HG03558 (cell line): ENCODE measurements at regions not wholly inside any gene's neighbourhood (a gene's known extent, or its start where the extent isn't known, plus 50 kb on each side); places are given as distances from the start of the nearest gene placed in this dataset.

Experiments
- ATAC-seq: cut with Tn5 transposase; IDR thresholded peaks from one replicate; pipeline ENCODE4 v1.9.1; 2021; ENCODE audit warnings: moderate number of reproducible peaks; ENCODE audit not compliant: unreplicated experiment; ENCODE audit errors: extremely low read depth

DNA sequence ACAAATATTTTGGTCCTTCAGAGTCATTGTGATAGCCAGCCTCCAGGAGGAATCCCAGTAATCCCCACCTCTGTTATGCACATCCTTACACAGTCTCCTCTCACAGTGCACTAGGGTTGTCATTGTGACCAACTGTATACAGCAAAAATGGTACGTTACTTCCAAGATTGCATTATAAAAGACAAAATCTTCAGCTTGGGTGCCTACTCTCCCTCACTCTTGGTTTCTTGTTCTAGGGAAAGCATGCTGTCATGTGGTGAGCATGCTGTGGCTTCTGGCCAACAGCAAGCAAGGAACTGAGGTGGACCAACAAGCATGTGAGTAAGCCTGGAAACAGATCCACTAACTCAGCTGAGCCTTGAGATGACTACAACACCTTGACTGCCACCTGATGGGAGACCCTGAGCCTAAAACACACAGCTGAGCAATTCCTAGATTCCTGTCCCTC, 130.1 kb upstream of the DST start:
- ATAC-seq: no peak

DNA sequence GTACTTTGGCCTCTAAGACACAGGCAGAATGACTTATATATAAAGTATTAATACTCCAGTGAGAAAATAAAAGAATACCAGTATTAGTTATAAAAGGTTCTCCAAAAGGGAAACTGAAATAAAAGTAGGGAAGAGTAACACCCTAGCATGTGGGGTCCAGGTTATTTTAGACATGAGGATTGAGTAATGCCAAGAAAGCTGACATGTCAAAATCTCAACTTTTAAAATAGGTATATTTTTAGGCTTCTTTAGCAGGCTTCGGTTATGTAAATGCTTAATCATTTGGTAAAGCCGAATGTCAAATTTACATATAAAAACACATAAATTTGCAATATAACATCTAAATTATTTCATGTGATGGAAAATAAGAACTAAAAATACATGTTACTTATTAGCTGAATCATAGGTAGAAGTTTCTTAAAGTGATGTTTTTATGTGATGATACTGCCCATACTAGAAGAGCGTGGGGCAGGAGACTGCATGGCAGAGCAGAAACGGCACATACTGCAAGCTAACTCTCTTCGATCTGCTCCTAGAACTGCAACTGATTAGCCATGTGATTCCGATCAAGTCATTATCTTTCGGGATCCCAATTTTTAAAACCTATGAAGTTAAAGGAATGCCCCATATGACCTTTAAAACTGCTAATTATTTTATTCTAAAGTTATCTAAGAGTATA, 129.4 kb upstream of the DST start:
- ATAC-seq: no peak

DNA sequence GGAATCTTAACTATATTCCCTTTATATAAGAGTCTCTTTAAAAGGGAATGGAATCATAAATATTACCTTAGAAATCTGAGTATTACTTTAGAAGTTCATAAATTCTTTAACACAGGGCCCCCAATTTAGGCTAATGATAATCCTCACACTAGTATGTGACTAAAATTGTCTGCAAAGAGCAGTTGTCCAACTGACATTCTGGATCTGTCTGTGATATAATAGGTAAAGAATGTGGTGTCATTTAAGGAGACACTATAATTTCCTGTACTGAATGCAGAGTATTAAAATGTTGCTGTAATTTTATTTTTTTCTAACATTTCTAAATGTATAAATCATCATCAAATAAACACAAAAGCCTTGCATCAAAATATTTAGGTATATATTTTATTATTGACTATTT, 128.5 kb upstream of the DST start:
- ATAC-seq: no peak

DNA sequence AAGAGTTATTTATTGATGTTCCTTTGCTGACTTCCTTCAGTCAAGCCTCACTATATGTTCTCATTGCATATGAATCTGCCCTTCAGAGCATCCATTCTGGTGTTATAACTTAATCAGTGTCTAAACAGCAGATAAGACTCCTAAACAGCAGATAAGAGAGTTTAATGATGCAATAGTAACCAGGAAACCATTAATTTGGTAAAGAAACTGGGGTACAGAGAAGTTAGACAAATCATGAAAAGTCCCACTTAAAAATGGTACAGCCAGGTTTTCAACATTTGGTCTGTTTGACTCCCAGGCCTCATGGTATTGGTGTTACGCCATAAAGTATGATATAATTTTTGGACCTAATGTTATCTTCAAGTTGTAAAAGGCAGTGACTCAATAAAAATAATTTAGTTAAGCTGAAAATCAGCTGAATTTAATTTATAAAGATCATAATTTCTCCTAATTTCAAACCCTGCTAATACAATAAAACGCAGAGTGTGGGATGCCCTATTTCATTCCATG, 127.4 kb upstream of the DST start:
- ATAC-seq: no peak

DNA sequence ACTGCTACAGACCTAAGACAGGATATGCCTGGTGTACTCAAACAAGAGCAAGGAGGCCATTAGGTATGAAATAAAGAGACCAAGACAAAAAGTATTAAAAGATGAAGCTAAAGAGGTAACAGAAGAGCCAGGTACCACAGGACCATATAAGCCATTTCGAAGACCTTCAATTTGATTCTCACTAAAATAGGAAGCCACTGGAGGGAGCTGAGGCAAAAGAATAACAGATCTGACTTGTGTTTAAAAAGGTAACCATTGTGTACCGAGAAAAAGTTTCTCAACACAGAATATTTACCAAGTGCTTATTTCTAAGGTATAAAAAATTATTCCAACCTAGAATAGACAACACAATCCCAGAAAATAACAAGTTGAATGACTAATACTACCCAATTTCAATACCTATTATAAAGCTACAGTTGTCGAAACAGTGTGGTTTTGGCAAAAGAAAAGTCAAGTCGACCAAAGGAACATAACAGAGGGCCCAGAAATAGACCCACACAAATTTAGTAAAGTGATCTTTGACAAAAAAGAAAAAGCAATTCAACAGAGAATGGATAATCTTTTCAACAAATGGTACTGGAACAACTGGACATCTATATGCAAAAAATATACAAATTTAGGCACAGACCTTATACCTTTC, 125.3 kb upstream of the DST start:
- no peak for ATAC-seq

DNA sequence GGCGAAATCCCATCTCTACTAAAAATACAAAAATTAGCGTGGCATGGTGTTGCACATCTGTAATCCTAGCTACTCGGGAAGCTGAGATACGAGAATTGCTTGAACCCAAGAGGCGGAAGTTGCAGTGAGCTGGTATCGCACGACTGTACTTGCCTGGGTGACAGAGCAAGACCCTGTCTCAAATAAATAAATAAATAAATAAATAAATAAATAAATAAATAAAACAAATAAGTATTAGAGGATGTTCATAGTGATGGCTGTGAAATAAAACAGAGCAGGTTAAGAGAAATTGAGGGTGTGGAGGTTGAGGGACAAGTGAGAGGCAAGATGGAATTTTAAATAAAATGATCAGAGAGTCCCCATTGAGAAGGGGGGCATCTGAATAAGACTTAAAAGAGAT, 124.7 kb upstream of the DST start:
- no peak for ATAC-seq

DNA sequence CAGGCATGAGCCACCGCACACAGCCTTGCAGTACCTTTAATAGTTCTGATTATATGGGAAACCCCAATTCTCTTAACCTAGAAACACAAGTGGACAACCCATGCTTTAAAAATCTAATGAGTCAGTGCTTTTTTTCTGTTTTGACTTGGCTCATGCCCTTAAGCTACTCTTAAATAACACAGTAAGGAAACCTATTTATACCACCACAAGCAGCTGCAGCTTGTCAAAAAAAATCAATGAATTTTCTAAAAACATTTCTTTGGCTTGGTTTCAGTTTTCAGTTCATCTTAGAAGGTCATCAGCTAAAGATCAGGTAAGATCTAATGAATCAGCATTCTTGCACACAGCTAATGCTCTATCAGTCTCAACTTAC, 124.1 kb upstream of the DST start:
- ATAC-seq: peak; percentile 70

DNA sequence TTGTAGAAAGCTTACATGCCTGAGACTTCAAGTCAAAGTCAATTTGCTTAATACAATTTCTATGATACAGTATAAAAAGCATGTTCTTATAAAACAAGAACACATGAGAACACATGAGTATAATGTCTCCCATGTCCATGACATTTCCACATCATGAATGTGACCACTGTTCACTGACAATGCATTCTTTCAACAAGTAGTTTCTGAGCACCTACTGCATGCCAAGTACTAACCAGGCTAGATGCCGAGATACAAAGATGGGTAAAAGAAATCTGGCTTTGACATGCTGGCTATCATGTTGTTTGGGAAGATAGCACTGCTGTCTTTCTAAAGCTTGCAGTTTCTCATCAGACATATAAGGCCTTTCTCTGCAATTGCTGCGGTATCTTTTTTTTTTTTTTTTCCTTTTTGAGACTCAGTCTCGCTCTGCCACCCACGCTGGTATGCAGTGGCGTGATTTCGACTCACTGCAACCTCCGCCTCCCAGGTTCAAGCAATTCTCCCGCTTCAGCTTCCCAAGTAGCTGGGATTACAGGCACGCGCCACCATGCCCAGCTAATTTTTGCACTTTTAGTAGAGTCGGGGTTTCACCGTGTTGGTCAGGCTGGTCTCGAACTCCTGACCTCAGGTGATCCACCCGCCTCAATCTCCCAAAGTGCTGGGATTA, 123.6 kb upstream of the DST start:
- ATAC-seq: no peak

DNA sequence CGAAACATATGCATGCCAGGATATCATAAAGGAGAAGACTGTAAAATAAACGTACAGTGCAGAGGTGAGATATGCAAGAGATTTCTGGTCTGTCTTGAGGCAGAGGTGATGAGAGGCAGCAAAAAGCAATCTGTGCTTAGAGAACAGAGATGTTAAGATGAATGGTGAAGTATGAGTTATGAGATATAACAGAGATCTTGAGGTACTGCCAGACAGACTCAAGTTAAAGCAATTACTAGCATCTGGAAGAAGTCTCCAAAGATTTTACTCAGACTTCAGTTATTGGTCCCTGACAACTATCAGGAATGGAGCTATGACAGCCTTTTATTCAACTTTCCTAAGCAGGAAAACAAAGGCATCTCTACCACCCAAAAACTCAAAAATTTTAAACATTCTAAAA, 122.8 kb upstream of the DST start:
- ATAC-seq: no peak

DNA sequence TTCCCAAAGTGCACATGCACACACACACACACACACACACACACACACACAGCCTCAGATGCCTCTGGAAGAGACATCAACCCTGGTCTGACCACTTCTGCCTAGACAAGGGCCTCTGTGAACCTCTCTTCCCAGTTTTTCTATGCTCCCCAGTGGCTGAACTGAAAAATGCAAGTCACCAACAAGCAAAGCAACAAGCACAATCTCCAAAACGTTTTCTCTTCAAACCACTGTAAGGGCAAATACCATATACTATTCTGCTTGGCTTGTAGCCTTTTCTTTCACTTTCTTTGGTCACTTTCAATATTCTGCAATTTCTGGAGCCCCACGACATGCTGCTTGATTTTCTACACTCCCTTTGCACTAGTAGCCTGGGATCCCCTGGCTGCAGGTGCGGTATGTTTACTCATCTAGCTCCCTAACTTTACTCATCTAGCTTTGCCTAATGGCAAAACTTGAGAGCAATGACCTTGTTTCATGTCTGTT, 121.4 kb upstream of the DST start:
- peak; percentile 42 for ATAC-seq

DNA sequence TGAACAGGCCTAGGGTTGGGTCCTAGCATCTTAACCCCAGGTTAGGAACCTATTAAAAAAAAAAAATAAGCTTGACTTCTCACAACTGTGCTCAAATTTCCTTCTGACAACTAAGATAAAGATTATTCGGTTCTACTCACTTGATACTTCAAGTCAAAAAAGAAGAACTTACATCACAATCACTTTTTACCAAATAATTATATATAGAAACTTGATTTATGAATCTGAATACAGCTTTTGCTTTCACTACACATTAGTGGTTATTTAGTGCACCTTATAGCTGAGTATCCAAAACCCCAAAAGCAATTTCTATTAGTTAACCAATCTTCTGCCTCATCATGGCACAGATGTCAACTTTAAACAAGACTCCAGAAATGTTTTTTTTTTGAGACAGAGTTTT, 119.0 kb upstream of the DST start:
- ATAC-seq: no peak

DNA sequence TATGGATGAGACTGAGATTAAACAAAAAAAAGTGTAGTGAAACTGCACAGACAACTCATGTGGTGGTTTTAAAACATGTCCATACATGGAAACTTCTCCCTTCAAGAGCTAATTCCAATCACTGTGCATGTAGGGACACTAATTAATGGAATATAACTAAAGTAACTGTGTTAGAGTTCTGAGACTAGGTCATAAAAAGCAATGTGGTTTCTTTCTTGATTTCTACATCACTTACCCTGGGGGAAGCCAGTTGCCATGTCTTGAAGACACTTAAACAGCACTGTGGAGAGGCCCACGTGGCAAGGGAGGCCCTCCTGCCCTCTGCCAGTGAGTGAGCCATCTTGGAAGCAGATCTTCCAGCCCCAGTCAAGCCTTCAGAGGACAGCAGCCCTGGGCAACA, 118.2 kb upstream of the DST start:
- no peak for ATAC-seq

DNA sequence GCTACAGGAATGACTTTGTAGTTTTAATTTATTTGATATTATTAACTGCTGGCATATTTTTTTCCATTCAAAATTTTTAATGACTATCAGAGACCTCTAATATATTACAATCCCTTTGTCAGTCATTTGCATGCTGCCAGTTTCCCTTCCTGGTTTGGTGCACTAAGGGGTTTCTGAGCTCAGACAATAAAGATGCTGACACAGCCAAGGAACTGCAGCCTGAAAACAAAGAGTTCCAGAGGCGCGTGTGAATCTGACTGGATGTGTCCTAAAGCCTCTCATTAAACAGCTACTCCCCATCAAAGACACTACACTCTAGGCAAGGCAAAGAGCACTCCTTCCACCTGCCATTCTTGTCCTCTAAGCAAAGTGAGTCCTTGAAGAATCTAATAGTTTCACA, 116.8 kb upstream of the DST start:
- no peak for ATAC-seq

DNA sequence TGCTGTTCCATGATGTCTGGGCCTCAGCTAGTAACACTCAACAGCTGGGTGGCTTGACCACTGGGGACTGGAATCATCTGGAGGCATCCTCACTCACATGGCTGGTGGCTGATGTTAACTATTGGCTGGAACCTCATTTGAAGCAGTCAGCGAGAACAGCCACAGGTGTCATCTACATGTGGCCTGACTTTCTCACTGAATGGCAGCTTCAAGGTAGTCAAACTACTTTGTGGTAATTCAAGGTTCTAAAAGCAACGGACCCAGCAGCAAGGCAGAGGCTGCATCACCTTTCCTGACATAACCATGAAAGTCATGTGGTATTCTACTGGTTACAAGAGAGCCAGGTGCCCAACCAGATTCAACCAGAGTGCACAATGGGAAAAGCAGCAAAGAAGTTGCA, 115.9 kb upstream of the DST start:
- ATAC-seq: no peak

DNA sequence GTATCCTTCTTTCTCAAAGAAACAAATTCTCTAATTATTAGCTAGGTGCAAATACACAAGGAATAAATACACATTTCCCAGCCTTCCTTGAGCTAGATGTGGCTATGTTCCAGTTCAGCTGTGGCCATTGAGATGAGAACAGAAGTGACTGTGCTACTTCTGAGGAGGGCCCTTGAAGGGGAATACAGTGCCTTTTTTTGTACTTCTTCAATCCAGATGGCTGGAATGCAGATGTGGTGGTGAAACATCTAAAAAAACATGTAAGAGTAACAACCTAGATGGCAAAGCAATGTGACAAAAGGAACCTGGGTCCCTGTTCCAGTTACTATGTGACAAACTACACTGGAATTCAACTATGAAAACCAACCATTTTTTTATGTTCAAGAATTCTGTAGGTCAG, 115.4 kb upstream of the DST start:
- ATAC-seq: no peak

DNA sequence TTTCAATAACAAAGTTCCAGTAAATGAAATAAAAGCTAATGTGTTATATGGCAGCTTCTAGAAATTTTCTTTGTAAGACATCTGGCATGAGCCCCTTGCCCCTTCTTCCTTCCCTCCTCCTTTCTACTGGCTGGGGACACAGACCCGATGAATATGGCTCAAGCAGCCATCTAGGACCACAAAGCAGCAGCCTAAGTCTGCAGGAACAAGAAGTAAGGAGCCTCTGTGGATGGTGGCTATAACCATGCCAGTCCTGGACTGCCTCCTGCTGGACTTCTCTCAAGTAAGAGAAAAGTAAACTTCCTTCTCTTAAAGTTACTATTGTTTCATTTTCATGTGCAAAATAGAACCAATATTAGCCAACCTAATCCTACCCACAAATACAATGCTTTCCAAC, 114.9 kb upstream of the DST start:
- ATAC-seq: no peak

DNA sequence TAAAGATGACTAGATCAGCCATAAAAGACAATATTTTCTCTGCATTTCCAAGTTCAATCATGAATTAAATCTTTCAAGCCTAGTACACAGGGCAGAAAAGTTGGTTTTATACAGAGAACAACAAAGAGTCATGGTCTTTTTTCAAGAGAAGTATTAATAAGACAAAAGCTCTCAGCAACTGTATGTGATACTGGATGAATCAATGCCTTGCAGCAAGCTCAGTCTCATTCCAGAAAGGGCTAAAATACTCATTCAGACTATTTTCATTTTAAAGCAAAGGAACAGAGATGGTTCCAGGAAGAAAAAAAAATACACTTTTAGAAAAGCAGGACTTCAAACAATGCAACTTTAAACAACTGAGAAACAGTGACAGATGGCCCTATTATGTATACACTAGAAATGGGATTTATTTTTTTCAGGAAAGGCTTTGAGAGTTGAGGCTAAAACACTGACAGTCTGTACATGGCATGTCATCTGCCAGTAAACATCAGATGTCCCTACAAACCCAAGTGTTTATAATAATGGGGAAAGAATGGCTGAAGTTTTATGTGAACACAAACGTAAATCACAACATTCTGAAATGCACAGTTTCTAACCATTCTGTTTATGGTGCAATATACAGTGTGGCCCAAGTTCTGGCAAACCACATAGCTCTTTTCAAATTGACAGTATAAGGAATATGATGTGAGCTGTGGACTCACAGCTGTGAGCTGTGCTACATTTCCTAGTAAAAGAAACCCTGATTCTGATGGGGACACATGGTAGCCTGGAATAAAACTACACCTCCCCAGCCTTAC, 114.3 kb upstream of the DST start:
- ATAC-seq: no peak

DNA sequence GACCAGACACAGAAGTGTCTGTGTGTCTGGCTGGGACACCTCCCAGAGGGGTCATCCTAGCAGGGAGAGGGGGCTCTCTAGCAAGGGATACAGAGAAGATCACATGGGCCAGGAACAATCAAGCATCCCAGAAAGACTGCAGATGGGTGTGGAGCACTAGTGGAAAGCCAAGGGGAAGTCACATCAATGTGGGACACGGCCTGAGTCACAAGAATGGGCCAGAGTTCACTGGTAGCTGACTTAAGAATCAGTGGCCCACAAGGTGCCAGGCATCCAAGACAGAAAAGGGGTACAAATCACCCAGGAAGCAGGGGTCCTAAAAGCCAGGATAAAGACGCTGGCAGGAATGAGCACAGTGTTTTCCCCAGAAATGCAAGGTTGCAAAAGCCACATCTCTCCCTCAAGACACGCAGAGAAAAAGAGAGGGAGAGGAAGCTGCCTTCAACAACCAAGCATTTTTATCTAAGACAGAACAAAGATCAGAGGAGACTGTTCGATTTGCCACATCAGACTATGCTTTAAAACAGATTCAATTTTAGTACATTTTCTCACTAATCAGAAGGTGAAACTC, 113.6 kb upstream of the DST start:
- ATAC-seq: no peak

DNA sequence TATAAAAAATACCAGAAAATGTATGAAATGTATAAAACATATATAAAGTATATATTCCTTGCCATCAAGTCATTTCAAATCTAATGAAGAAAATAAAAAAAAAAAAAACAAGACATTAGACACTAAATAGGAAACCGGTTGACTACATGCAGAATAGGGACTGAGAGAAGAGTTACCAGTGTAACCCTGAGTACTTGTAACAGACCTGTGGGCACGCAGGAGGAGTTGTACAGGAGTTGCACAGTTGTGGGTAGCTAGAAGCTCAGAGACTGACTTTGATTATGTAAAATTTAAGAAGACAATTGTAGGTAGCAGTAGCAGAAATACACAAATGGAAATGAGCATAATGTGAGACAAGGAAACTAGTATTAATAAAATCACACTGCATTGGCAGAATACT, 112.4 kb upstream of the DST start:
- ATAC-seq: no peak

DNA sequence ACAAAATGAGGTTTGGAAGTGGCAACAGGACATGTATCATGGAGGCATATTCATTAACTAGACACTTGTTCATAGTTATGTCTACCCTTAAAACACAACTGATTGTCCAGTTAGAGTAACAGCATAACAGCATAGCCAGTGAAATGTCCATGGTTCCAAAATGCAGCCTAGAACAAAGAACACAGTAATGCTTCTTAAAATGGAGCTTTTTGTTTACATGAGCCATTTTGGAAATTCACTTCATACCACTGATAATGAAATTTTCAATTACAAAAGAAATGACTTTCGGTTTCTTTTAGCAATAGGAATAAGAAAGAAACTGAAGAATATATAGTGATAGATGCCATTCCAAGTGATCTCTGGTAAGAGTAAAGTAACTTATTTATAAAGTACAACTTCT, 111.1 kb upstream of the DST start:
- no peak for ATAC-seq
